Gastrocnemius medialis (tissue), 4 donors: ENCODE measurements at regions not wholly inside any gene's neighbourhood (a gene's known extent, or its start where the extent isn't known, plus 50 kb on each side); places are given as distances from the start of the nearest gene placed in this dataset.

Experiments used
- ATAC-seq, 2 donors: fragments of 150-250 bp; one replicate each; pipeline ENCODE4 v1.9.1; 2016
- DNase-seq, 2 donors: peaks; one replicate each; pipeline ENCODE4 v3.0.0-alpha.2; 2019
- H3K27ac ChIP-seq, 4 donors: fragments of 200-600 bp; sonication (generic); 1 replicate in 1 of 4; 2 replicates in 3 of 4; pipeline ENCODE4 v1.5.1; 2016 to 2018; ENCODE audit warnings: mild to moderate bottlenecking in 2 of 4, moderate library complexity in 1 of 4
- H3K27me3 ChIP-seq, 3 donors: fragments of 200-600 bp; sonication (generic) in 2 of 3; 1 replicate in 1 of 3; 2 replicates in 2 of 3; pipeline versions ENCODE4 v1.5.1 to v1.6.0; 2016 to 2019; ENCODE audit warnings: mild to moderate bottlenecking in 1 of 3, moderate library complexity in 1 of 3
- H3K36me3 ChIP-seq, 2 donors: fragments of 200-600 bp; sonication (generic) in 1 of 2; one replicate each; pipeline ENCODE4 v1.5.1; 2017 to 2018
- H3K4me1 ChIP-seq, 2 donors: fragments of 200-600 bp; sonication (generic) in 1 of 2; one replicate each; pipeline ENCODE4 v1.5.1; 2016 to 2017; ENCODE audit warnings: mild to moderate bottlenecking in 2 of 2
- H3K4me3 ChIP-seq, 4 donors: fragments of 200-600 bp; sonication (generic) in 3 of 4; 1 replicate in 1 of 4; 2 replicates in 3 of 4; pipeline ENCODE4 v1.5.1; 2016 to 2019; ENCODE audit warnings: mild to moderate bottlenecking in 2 of 4
- H3K9me3 ChIP-seq, 3 donors: fragments of 200-600 bp; sonication (generic) in 2 of 3; 1 replicate in 1 of 3; 2 replicates in 2 of 3; pipeline ENCODE4 v1.5.1; 2016 to 2019
- CTCF ChIP-seq, 5 experiments: fragments of 450-650 bp in 3 of 5; fragments of 200-600 bp in 2 of 5; sonication (generic) in 2 of 5; IDR thresholded peaks in 4 of 5; conservative IDR thresholded peaks in 1 of 5; 1 replicate in 4 of 5; 2 replicates in 1 of 5; pipeline ENCODE4 v1.5.1; 2016 to 2019; ENCODE audit warnings: antibody characterized with exemption in 5 of 5, mild to moderate bottlenecking in 3 of 5, moderate library complexity in 3 of 5
- POLR2A ChIP-seq, 2 donors: fragments of 450-650 bp; IDR thresholded peaks; one replicate each; pipeline ENCODE4 v1.6.1; 2017; ENCODE audit warnings: antibody characterized with exemption in 2 of 2, mild to moderate bottlenecking in 2 of 2, moderate library complexity in 2 of 2
- in situ Hi-C, 4 donors: fragments of 200-750 bp; cut with MboI; loops; one replicate each; pipeline versions ENCODE4 v1.15.0 to v1.8.0; 2017; ENCODE audit warnings: low sequenced_read_pairs in 4 of 4
- intact Hi-C: fragments of 100-400 bp; cut with DNase I; formaldehyde crosslinking; loops from one replicate; pipeline ENCODE4 v1.15.1; 2023; ENCODE audit warnings: low total_unique reads

DNA sequence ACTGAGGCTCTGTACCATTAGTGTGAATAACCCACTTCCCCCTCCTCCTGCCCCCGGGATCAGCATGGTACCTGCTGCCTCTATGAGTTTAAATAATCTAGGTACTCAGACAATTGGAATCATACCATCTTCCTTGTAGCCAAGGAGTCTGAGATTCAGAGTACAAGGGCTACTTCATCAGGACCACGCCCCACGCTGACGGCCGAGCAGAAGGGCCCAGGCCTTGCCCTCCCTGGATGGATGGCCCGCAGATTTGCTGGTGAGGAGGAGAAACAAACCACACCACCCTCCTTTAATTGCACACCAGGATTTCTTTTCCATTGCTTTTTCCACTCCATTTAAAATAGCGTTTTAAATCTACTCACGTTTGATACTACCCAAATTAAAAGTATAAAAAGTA, 649.9 kb upstream of the ADARB2 start:
- Histone ChIP-seq H3K4me3 (no peak overlapping the region), H3K27ac (no peak overlapping the region), H3K9me3 (no peaks in the 10 kb centered on the region), H3K4me1 (no peaks in the 10 kb centered on the region), H3K36me3 (no peaks in the 10 kb centered on the region), H3K27me3 (no peaks in the 10 kb centered on the region)
- intact Hi-C loops = no loop called here
- ATAC-seq = no peak
- no peak for DNase-seq
- TF ChIP-seq CTCF (IDR thresholded peaks at IDR 0.05 in 4 of 5, conservative IDR thresholded peaks at IDR 0.05 in 1 of 5) (no peak), POLR2A (IDR thresholded peaks at IDR 0.05) (no peak)
- in situ Hi-C loops = no loop called here

DNA sequence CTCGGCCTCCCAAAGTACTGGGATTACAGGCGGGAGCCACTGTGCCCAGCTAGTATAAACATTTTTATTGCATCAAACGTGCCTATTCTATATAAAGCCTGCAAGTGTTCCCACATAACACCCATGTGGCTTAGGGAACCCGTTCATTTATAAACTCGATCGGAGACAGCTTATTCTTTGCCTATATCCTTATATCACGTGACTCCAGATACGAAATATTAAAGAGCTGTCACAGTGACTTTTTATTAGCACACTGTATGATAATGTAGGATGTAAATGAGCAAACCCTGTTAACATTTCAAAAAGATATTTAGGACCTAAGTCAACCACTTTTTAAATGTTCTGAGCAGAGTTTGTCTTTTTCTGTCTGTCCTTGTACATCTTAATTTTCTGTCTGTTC, 642.9 kb upstream of the ADARB2 start:
- H3K27ac ChIP-seq = no peak overlapping the region
- H3K27me3 ChIP-seq = no peaks in the 10 kb centered on the region
- TF ChIP-seq POLR2A (IDR thresholded peaks at IDR 0.05) (no peak), CTCF (IDR thresholded peaks at IDR 0.05 in 4 of 5, conservative IDR thresholded peaks at IDR 0.05 in 1 of 5) (no peak)
- no peaks in the 10 kb centered on the region for H3K36me3 ChIP-seq
- intact Hi-C loops (no loop called here), in situ Hi-C loops (no loop called here)
- DNase-seq = no peak
- no peak for ATAC-seq
- H3K4me3 ChIP-seq = no peak overlapping the region
- no peaks in the 10 kb centered on the region for H3K9me3 ChIP-seq
- H3K4me1 ChIP-seq = no peaks in the 10 kb centered on the region

DNA sequence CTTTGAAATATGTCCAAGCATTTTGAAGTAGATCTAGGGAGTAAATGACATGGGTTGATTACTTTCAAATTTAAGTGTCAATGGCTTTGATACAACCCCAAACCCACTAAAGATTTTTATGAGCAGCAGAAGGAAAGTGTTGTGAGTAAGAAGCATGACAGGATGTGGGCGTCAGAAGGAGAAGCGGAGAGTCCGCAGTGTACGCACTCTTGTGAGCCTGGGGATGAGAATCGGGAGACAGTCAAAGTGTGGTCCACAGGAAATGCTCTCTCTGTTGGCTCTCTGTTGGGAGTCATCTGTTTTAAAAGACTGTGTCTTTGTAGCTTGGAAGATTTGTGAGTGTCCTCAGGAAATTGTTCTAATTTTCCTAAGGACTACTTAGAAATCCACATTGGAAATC, 629.8 kb upstream of the ADARB2 start:
- Histone ChIP-seq H3K36me3 (no peaks in the 10 kb centered on the region), H3K4me1 (no peaks in the 10 kb centered on the region), H3K4me3 (no peak overlapping the region), H3K27ac (no peak overlapping the region), H3K9me3 (no peaks in the 10 kb centered on the region), H3K27me3 (no peaks in the 10 kb centered on the region)
- TF ChIP-seq CTCF (IDR thresholded peaks at IDR 0.05 in 4 of 5, conservative IDR thresholded peaks at IDR 0.05 in 1 of 5) (no peak), POLR2A (IDR thresholded peaks at IDR 0.05) (no peak)
- no peak for ATAC-seq
- DNase-seq = no peak
- in situ Hi-C loops (no loop called here), intact Hi-C loops (no loop called here)

DNA sequence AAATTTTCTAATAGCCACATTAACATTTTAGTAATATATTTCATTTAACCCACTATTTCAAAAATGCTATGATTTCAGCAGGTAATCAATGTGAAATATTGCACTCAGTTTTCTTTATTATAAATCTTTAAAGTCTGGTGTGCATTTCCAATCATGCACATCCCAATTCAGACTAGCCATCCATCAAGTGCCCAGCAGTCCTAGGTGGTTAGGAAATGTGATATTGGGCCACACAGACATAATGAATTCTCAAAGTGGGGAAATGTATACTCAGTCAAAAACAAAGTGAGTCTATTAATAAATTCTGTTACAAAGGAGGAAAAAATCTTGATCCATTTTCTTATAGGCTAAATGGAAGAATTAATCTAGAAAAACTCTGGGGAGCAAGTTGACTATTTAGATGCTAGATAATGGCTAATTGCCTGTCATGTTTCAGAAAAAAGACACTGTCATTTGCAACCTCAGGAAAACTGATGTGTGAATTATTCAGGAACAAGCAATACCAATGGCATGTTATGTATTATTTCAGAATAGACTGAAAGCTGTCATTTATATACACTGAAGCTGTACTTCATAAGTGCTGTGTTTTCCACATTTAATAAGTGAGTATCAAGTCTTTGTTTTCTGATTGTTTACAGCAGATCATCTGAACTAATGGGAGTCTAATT, 629.1 kb upstream of the ADARB2 start:
- H3K4me3 ChIP-seq = no peak overlapping the region
- H3K36me3 ChIP-seq = no peaks in the 10 kb centered on the region
- intact Hi-C loops (no loop called here), in situ Hi-C loops (no loop called here)
- no peaks in the 10 kb centered on the region for H3K4me1 ChIP-seq
- no peaks in the 10 kb centered on the region for H3K27me3 ChIP-seq
- TF ChIP-seq CTCF (IDR thresholded peaks at IDR 0.05 in 4 of 5, conservative IDR thresholded peaks at IDR 0.05 in 1 of 5) (no peak), POLR2A (IDR thresholded peaks at IDR 0.05) (no peak)
- ATAC-seq (no peak), DNase-seq (no peak)
- H3K9me3 ChIP-seq = no peaks in the 10 kb centered on the region
- H3K27ac ChIP-seq = no peak overlapping the region

- no peak for TF ChIP-seq POLR2A (IDR thresholded peaks at IDR 0.05)
- no peak for TF ChIP-seq CTCF (IDR thresholded peaks at IDR 0.05 in 4 of 5, conservative IDR thresholded peaks at IDR 0.05 in 1 of 5)
- no peak for DNase-seq
- H3K4me3 ChIP-seq = no peak overlapping the region
- no peaks in the 10 kb centered on the region for H3K9me3 ChIP-seq
- intact Hi-C loops = no loop called here
- ATAC-seq = no peak
- H3K4me1 ChIP-seq = no peaks in the 10 kb centered on the region
- no peaks in the 10 kb centered on the region for H3K36me3 ChIP-seq
- H3K27me3 ChIP-seq = no peaks in the 10 kb centered on the region
- in situ Hi-C loops = no loop called here
- no peak overlapping the region for H3K27ac ChIP-seq
Observed at GRCh38 chr10:2362331-2362730, 625.0 kb upstream of the ADARB2 start.
